GM23248 (cell line): ENCODE measurements at regions not wholly inside any gene's neighbourhood (a gene's known extent, or its start where the extent isn't known, plus 50 kb on each side); places are given as distances from the start of the nearest gene placed in this dataset.
"Not testable (repeated sequence)": the region's sequence is repeated elsewhere in the genome, so short reads cannot be mapped to it uniquely, and the experiment has no call there.

Source experiments
- EZH2 ChIP-seq: fragments of 200-600 bp; sonication (generic); IDR thresholded peaks from 2 replicates; pipeline ENCODE4 v1.6.1; 2018; ENCODE audit warnings: antibody characterized with exemption, mild to moderate bottlenecking; ENCODE audit not compliant: insufficient read depth, poor library complexity, severe bottlenecking
- EZH2phosphoT487 ChIP-seq: fragments of 200-600 bp; sonication (generic); IDR thresholded peaks from 2 replicates; pipeline ENCODE4 v1.6.1; 2018; ENCODE audit warnings: antibody characterized with exemption, moderate library complexity, mild to moderate bottlenecking, low read depth; ENCODE audit not compliant: insufficient read depth

DNA sequence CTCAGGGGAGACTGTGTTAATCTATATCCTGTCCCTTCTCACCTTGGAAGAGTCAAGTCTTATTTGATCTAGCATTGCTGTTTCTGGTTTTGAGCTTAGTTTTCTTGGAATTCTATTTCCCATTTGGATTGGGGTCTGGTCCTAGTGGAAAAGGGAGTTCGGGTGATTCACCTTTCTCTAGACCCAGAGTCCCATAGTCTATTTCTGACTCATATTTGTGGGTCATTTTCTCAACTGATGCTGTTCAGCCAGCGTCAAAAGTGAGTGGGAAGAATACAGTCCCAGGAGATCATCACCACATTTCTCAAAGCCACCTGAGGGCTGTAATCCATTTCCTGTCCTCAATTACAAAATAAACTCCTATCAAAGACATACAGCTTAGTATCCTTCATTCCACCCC, 190.6 kb downstream of the LIPI start:
- not testable (repeated sequence) for TF ChIP-seq EZH2phosphoT487, EZH2
